GM23338 (cell line): ENCODE measurements at regions not wholly inside any gene's neighbourhood (a gene's known extent, or its start where the extent isn't known, plus 50 kb on each side); places are given as distances from the start of the nearest gene placed in this dataset.

Experiments used
- ATAC-seq: fragments of 200-7000 bp; cut with Tn5 transposase; 3 replicates; pipeline ENCODE4 v1.9.1; 2020
- DNase-seq: peaks from one replicate; pipeline ENCODE4 v3.0.0-alpha.2; 2015; ENCODE audit warnings: low spot score
- H2AFZ ChIP-seq: fragments of 200-600 bp; sonication (generic); 2 replicates; pipeline ENCODE4 v1.8.0; 2016; ENCODE audit warnings: antibody characterized with exemption, mild to moderate bottlenecking, moderate library complexity
- H3F3A ChIP-seq: fragments of 200-600 bp; sonication (generic); replicated peaks from 2 replicates; pipeline ENCODE4 v1.8.0; 2017; ENCODE audit warnings: antibody characterized with exemption, mixed run types, low read depth
- H3K27ac ChIP-seq: fragments of 200-600 bp; sonication (generic); 2 replicates; pipeline ENCODE4 v1.6.1; 2016; ENCODE audit warnings: low read depth
- H3K27me3 ChIP-seq: fragments of 200-600 bp; sonication (generic); 2 replicates; pipeline ENCODE4 v1.8.0; 2016; ENCODE audit warnings: mild to moderate bottlenecking, mixed run types, moderate library complexity; ENCODE audit not compliant: insufficient read depth
- H3K36me3 ChIP-seq: fragments of 200-600 bp; sonication (generic); 2 replicates; pipeline ENCODE4 v1.8.0; 2016; ENCODE audit warnings: mild to moderate bottlenecking; ENCODE audit not compliant: insufficient read depth
- H3K4me1 ChIP-seq: fragments of 200-600 bp; sonication (generic); 2 replicates; pipeline ENCODE4 v1.8.0; 2016; ENCODE audit warnings: mild to moderate bottlenecking, moderate library complexity; ENCODE audit not compliant: insufficient read depth
- H3K4me2 ChIP-seq: fragments of 200-600 bp; sonication (generic); 2 replicates; pipeline ENCODE4 v1.7.1; 2017; ENCODE audit warnings: mixed run types
- H3K4me3 ChIP-seq: fragments of 200-600 bp; sonication (generic); 2 replicates; pipeline ENCODE4 v1.6.1; 2016; ENCODE audit warnings: mixed run types
- H3K79me2 ChIP-seq: fragments of 200-600 bp; sonication (generic); replicated peaks from 2 replicates; pipeline ENCODE4 v1.8.0; 2017; ENCODE audit warnings: mild to moderate bottlenecking; ENCODE audit not compliant: insufficient read depth
- H3K9me2 ChIP-seq: fragments of 200-600 bp; sonication (generic); 2 replicates; pipeline ENCODE4 v1.8.0; 2017; ENCODE audit not compliant: insufficient read depth
- H4K20me1 ChIP-seq: fragments of 200-600 bp; sonication (generic); replicated peaks from 2 replicates; pipeline ENCODE4 v1.8.0; 2017; ENCODE audit warnings: mild to moderate bottlenecking; ENCODE audit not compliant: insufficient read depth
- H3K27ac Mint-ChIP-seq: 2 replicates; pipeline ENCODE4 v1.8.0; 2020; ENCODE audit warnings: inconsistent platforms, mild to moderate bottlenecking, moderate library complexity, mixed read lengths
- H3K27me3 Mint-ChIP-seq: 3 replicates; pipeline ENCODE4 v1.8.0; 2022; ENCODE audit warnings: low read depth, mild to moderate bottlenecking, moderate library complexity, mixed read lengths, inconsistent platforms; ENCODE audit not compliant: insufficient read depth, poor library complexity
- H3K36me3 Mint-ChIP-seq: 3 replicates; pipeline ENCODE4 v1.8.0; 2021; ENCODE audit warnings: low read depth, mild to moderate bottlenecking, inconsistent platforms, moderate library complexity, mixed read lengths
- H3K4me1 Mint-ChIP-seq: 3 replicates; pipeline ENCODE4 v1.8.0; 2020; ENCODE audit warnings: mild to moderate bottlenecking, inconsistent platforms, mixed read lengths
- H3K4me3 Mint-ChIP-seq: 3 replicates; pipeline ENCODE4 v1.8.0; 2021; ENCODE audit warnings: moderate library complexity, mild to moderate bottlenecking, inconsistent platforms, mixed read lengths
- H3K9me3 Mint-ChIP-seq: 3 replicates; pipeline ENCODE4 v1.8.0; 2020; ENCODE audit warnings: moderate library complexity, mild to moderate bottlenecking, inconsistent platforms, mixed read lengths
- CTCF ChIP-seq, 2 experiments: fragments of 200-600 bp in 1 of 2; sonication (generic) in 1 of 2; conservative IDR thresholded peaks; 2 replicates each; pipeline versions ENCODE4 v1.5.1 to v1.6.1; 2016 to 2017; ENCODE audit warnings: antibody characterized with exemption in 2 of 2, low read depth in 2 of 2, mild to moderate bottlenecking in 2 of 2, moderate library complexity in 1 of 2
- ETS1 ChIP-seq: IDR thresholded peaks from 2 replicates; pipeline ENCODE4 v1.6.1; 2016; ENCODE audit warnings: antibody characterized with exemption
- EZH2phosphoT487 ChIP-seq: fragments of 200-600 bp; sonication (generic); IDR thresholded peaks from one replicate; pipeline ENCODE4 v1.8.1; 2018; ENCODE audit warnings: antibody characterized with exemption; ENCODE audit not compliant: unreplicated experiment
- JUNB ChIP-seq: IDR thresholded peaks from one replicate; pipeline ENCODE4 v1.6.1; 2016; ENCODE audit warnings: antibody characterized with exemption; ENCODE audit not compliant: unreplicated experiment
- POLR2AphosphoS5 ChIP-seq: IDR thresholded peaks from 2 replicates; pipeline ENCODE4 v1.6.1; 2016; ENCODE audit warnings: antibody characterized with exemption, low read depth
- REST ChIP-seq: IDR thresholded peaks from one replicate; pipeline ENCODE4 v1.6.1; 2018; ENCODE audit warnings: antibody characterized with exemption; ENCODE audit not compliant: unreplicated experiment
- STAT1 ChIP-seq: IDR thresholded peaks from one replicate; pipeline ENCODE4 v1.6.1; 2016; ENCODE audit warnings: antibody characterized with exemption; ENCODE audit not compliant: unreplicated experiment
- ZNF331 ChIP-seq: fragments of 250-450 bp; sonication (Bioruptor Pico); IDR thresholded peaks from 2 replicates; pipeline ENCODE4 v1.5.0; 2020; ENCODE audit warnings: low read depth, mild to moderate bottlenecking, moderate library complexity
- ZNF462 ChIP-seq: fragments of 250-450 bp; sonication (Bioruptor Pico); IDR thresholded peaks from 2 replicates; pipeline ENCODE4 v1.5.0; 2020; ENCODE audit warnings: mild to moderate bottlenecking, moderate library complexity

GRCh38 chr10:131536676-131537075, 225.2 kb upstream of the TCERG1L start:
- Histone ChIP-seq H3K4me2 (no peak overlapping the region), H3K27ac (no peak overlapping the region), H3K36me3 (no peaks in the 10 kb centered on the region), H3K9me2 (no peaks in the 10 kb centered on the region), H3K27me3 (no peaks in the 10 kb centered on the region), H4K20me1 (no peaks in the 10 kb centered on the region), H2AFZ (no peak overlapping the region), H3K4me3 (no peak overlapping the region), H3F3A (no peaks in the 10 kb centered on the region), H3K79me2 (no peaks in the 10 kb centered on the region), H3K4me1 (no peaks in the 10 kb centered on the region)
- Mint-ChIP-seq H3K4me1 (no peaks in the 10 kb centered on the region), H3K9me3 (peaks cover 83% of the 10 kb centered on the region), H3K27me3 (peaks cover 2% of the 10 kb centered on the region), H3K4me3 (no peak overlapping the region), H3K27ac (no peak overlapping the region), H3K36me3 (peaks cover 9% of the 10 kb centered on the region)
- ATAC-seq: no peak
- TF ChIP-seq ZNF462 (CRISPR knock-in tag): no peak
- TF ChIP-seq JUNB: no peak
- no peak for TF ChIP-seq EZH2phosphoT487
- TF ChIP-seq STAT1: no peak
- no peak for TF ChIP-seq CTCF (conservative IDR thresholded peaks at IDR 0.05; ENCODE audit: low read depth in 2 of 2)
- no peak for TF ChIP-seq REST
- no peak for TF ChIP-seq POLR2AphosphoS5
- no peak for TF ChIP-seq ZNF331 (CRISPR knock-in tag)
- no peak for TF ChIP-seq ETS1
- no peak for DNase-seq
